Epithelial cell of esophagus (primary cell): ENCODE measurements at regions not wholly inside any gene's neighbourhood (a gene's known extent, or its start where the extent isn't known, plus 50 kb on each side); places are given as distances from the start of the nearest gene placed in this dataset.
"Not testable (repeated sequence)": the region's sequence is repeated elsewhere in the genome, so short reads cannot be mapped to it uniquely, and the experiment has no call there.

ENCODE experiments used
- DNase-seq: peaks from one replicate; pipeline ENCODE4 v3.0.0; 2010; ENCODE audit warnings: low read depth
- H3K4me3 ChIP-seq: 2 replicates; pipeline ENCODE4 v1.5.1; 2011; ENCODE audit warnings: mild to moderate bottlenecking, low read length, control low read depth
- CTCF ChIP-seq: IDR thresholded peaks from 2 replicates; pipeline ENCODE4 v1.5.1; 2011; ENCODE audit warnings: low read depth, mild to moderate bottlenecking, low read length, control low read depth, inconsistent platforms; ENCODE audit not compliant: insufficient read depth; ENCODE audit errors: missing control alignments

GRCh38 chr1:73029571-73029970 lies 747.2 kb upstream of the NEGR1 start:
- DNase-seq = peak; percentile 22
- H3K4me3 ChIP-seq = no peak overlapping the region
- no peak for TF ChIP-seq CTCF

- no peak for TF ChIP-seq CTCF
- DNase-seq = peak; percentile 19
- no peak overlapping the region for H3K4me3 ChIP-seq
Measured at GRCh38 chr1:73026114-73026513, 743.8 kb upstream of the NEGR1 start.

- TF ChIP-seq CTCF = no peak
Measured at GRCh38 chr1:73009938-73010337, 727.6 kb upstream of the NEGR1 start.

GRCh38 chr1:73009311-73009710 lies 727.0 kb upstream of the NEGR1 start:
- no peak overlapping the region for H3K4me3 ChIP-seq
- DNase-seq = no peak
- TF ChIP-seq CTCF = no peak

More at GRCh38 chr1:73009938-73010337, 727.6 kb upstream of the NEGR1 start:
- DNase-seq = no peak
- no peak overlapping the region for H3K4me3 ChIP-seq

- no peak for DNase-seq
- TF ChIP-seq CTCF = no peak
- no peak overlapping the region for H3K4me3 ChIP-seq
Measured at GRCh38 chr1:72997624-72998023, 715.3 kb upstream of the NEGR1 start.

GRCh38 chr1:72997041-72997440 lies 714.7 kb upstream of the NEGR1 start:
- no peak overlapping the region for H3K4me3 ChIP-seq
- no peak for DNase-seq
- TF ChIP-seq CTCF = no peak

- not testable (repeated sequence) for DNase-seq, H3K4me3 ChIP-seq
Measured at GRCh38 chr1:72987871-72988270, 705.5 kb upstream of the NEGR1 start.
